Bronchial epithelial cell (primary cell): ENCODE measurements at regions not wholly inside any gene's neighbourhood (a gene's known extent, or its start where the extent isn't known, plus 50 kb on each side); places are given as distances from the start of the nearest gene placed in this dataset.

Experiments
- DNase-seq: peaks from one replicate; pipeline ENCODE4 v3.0.0-alpha.2; 2010; ENCODE audit warnings: low read depth
- FAIRE-seq: peaks from 2 replicates; lab custom pipeline; 2011; peaks lifted over from hg19 to GRCh38; lab: Jason Lieb, UNC
- H3K27me3 ChIP-seq: 2 replicates; pipeline ENCODE4 v1.5.1; 2011; ENCODE audit warnings: low read length; ENCODE audit not compliant: control insufficient read depth, insufficient read depth
- H3K36me3 ChIP-seq: 2 replicates; pipeline ENCODE4 v1.5.1; 2011; ENCODE audit warnings: low read length; ENCODE audit not compliant: control insufficient read depth, insufficient read depth
- H3K4me3 ChIP-seq: 2 replicates; pipeline ENCODE4 v1.5.1; 2011; ENCODE audit warnings: mild to moderate bottlenecking, low read depth, low read length, control low read depth
- TF ChIP-seq, protein P1 (sequence below): IDR thresholded peaks from 2 replicates; pipeline ENCODE4 v1.5.1; 2011; ENCODE audit warnings: mild to moderate bottlenecking, moderate library complexity, low read length, control low read depth, inconsistent platforms; ENCODE audit not compliant: insufficient read depth, severe bottlenecking

DNA sequence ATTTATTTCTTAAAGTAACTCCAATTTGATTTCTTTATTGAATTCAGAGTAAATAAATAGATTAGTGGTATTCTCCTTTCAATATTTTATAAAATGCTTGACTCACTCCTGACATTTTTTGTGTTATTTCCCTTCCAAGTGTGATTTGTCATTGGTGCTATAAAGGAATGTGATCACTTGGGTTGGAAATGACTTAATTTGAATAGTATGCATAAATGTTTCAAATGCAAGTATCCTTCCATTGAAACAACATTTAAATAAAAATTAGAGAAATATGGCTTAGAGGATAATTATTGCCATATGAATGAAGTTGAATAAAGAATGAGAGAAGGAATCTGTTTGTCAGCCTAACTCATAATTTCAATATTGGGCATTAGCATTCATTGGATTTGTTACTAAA lies 182.7 kb downstream of the PABPC4L start:
- H3K27me3 ChIP-seq, result no peaks in the 10 kb centered on the region
- FAIRE-seq (no peak), DNase-seq (no peak)
- TF ChIP-seq, protein P1, sequence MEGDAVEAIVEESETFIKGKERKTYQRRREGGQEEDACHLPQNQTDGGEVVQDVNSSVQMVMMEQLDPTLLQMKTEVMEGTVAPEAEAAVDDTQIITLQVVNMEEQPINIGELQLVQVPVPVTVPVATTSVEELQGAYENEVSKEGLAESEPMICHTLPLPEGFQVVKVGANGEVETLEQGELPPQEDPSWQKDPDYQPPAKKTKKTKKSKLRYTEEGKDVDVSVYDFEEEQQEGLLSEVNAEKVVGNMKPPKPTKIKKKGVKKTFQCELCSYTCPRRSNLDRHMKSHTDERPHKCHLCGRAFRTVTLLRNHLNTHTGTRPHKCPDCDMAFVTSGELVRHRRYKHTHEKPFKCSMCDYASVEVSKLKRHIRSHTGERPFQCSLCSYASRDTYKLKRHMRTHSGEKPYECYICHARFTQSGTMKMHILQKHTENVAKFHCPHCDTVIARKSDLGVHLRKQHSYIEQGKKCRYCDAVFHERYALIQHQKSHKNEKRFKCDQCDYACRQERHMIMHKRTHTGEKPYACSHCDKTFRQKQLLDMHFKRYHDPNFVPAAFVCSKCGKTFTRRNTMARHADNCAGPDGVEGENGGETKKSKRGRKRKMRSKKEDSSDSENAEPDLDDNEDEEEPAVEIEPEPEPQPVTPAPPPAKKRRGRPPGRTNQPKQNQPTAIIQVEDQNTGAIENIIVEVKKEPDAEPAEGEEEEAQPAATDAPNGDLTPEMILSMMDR, result no peak
- H3K36me3 ChIP-seq, result no peaks in the 10 kb centered on the region
- H3K4me3 ChIP-seq, result no peak overlapping the region

DNA sequence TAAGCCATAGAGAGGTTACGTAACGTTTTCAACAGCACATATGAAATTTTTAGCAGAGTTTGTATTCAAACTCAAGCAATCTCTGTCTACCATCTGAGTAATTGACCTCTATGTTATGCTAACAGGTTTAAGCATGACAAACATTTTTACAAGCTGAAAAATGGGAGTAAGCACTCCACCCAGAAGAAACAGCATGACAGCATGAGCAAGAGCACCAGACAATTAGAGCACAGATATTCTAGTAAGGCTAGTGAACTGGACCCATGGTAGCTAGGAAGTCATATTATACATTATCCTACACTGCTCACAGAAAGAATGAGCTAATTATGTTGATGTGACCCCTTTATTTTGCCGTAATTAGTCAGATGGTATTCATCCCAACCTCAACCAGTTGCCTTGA lies 200.5 kb downstream of the PABPC4L start:
- DNase-seq (peak; percentile 14), FAIRE-seq (no peak)
- TF ChIP-seq, protein P1, result no peak
- Histone ChIP-seq H3K36me3 (no peaks in the 10 kb centered on the region), H3K4me3 (no peak overlapping the region), H3K27me3 (no peaks in the 10 kb centered on the region)

DNA sequence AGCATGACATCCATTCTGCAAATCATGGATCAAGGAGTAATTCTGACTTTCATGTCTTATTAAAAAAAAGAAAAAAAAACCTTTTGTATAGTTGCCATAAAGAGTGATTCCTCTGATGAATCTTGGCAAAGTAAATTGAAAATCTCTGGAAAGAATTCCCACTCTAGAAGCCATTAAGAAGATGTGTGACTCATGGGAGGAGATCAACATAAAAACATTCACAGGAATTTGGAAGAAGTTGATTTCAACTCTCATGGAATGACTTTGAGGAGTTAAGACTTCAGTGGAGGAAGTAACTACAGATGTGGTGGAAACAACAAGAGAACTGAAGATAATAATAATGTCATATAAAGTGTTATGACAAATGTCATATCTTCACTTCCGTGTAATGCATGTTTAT lies 204.2 kb downstream of the PABPC4L start:
- DNase-seq (no peak), FAIRE-seq (no peak)
- Histone ChIP-seq H3K4me3 (no peak overlapping the region), H3K27me3 (no peaks in the 10 kb centered on the region), H3K36me3 (no peaks in the 10 kb centered on the region)
- TF ChIP-seq, protein P1, result no peak

DNA sequence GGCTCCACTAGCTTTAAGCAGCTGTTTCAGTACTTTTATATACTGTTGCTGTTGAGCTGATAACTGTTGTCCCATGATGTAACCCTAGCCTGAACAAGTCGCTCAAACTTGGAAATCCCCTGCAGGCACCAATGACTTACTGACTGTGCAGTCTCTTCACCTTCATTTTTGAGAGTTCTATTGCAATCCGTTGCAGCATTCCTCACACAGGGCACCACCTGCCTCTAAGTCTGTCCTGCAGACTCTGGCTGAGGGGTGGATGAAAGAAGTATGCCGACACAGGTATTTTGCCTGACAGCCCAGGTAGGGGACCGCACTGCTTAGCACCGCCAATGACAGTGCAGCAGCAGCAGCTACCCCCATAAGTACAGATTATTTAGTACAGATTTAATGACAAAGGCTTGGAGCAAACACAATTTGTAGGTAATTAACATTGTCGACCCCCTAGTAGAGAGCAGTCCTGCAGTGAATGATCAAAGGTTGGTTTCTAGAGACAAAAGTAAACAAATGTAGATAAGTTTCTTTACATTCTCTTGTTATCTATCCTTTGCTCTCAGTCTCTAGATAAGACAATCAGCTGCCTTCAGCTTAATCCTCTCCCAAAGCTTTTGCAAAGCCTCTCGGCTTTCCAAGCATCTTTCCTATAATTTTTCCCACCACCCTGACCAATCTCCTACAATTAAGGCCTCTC lies 205.0 kb downstream of the PABPC4L start:
- H3K36me3 ChIP-seq, result no peaks in the 10 kb centered on the region
- DNase-seq (no peak), FAIRE-seq (no peak)
- TF ChIP-seq, protein P1, result no peak
- no peaks in the 10 kb centered on the region for H3K27me3 ChIP-seq
- no peak overlapping the region for H3K4me3 ChIP-seq

DNA sequence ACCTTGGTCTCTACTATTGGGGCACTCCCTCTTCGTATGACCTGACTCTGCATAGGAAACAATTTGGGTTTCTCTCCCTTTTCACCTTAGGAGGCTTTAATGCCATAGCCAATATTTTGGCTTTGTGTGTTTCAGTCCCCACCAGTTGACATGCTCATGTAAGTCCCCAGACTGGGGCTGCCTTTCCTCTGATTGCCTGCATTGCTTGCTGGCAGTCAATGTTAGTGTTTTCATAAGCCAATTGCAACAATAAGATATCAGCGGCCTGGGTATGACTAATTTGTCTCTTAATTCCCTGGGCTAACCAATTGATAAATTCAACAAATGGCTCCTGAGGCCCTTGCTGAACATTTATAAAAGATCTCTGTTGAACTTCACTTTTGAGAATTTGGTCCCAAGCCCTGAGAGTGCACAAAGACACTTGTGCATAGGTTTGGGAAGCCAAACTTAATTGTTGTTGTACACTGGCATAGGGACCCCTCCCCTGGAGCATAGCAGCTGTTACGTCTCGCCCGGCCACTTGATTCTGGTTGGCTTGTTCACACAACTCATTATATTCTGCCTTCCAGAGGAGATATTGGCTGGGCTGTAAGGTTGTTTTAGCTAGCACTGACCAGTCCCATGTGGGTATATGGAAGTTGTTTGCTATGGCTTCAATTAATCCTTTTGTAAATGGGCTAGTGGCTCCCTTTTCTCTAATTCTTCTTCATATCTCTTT lies 206.2 kb downstream of the PABPC4L start:
- Histone ChIP-seq H3K4me3 (no peak overlapping the region), H3K36me3 (no peaks in the 10 kb centered on the region), H3K27me3 (no peaks in the 10 kb centered on the region)
- TF ChIP-seq, protein P1, result no peak
- FAIRE-seq (no peak), DNase-seq (no peak)
